Right lung (tissue), 2 donors: ENCODE measurements at regions not wholly inside any gene's neighbourhood (a gene's known extent, or its start where the extent isn't known, plus 50 kb on each side); places are given as distances from the start of the nearest gene placed in this dataset.
"Not testable (repeated sequence)": the region's sequence is repeated elsewhere in the genome, so short reads cannot be mapped to it uniquely, and the experiment has no call there.

Experiments
- DNase-seq, 2 donors: peaks; one replicate each; pipeline ENCODE4 v3.0.0-alpha.2; 2013

DNA sequence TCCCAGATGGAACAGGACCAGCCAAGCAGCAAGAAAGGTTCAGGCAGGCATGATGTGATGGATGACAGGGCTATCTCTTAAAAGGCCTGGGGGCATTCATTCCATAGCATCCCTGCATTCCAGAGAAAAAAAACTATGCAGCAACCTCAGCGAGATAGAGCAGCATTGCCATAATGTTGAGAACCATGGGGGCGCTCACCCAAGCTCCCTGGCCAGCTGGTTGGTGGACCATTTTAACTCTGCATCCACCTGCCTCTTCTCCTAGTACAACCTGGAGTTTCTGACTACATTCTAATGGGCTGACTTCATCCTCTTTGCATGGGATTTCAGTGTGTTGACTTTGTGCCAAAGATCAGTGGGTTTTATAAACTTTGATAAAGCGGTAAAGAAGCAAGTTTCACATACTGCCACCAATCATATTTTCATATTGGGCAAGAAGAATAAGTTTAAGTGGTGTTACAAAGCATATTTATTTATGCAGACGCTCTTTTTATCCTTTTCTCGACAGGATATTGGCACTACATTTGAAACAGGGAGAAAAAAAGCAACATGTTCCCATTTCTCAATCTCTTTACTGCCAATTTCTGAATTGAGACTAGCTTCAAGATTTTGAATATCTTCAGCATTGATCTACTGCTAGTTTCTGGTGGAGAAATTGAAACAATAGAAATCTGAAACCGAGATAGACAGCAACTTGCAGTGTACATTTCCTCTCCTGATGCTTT is 378.3 kb upstream of the WWC1 start:
- no peak for DNase-seq

GRCh38 chr5:167915237-167915636 is 376.2 kb upstream of the WWC1 start:
- DNase-seq = no peak

DNA sequence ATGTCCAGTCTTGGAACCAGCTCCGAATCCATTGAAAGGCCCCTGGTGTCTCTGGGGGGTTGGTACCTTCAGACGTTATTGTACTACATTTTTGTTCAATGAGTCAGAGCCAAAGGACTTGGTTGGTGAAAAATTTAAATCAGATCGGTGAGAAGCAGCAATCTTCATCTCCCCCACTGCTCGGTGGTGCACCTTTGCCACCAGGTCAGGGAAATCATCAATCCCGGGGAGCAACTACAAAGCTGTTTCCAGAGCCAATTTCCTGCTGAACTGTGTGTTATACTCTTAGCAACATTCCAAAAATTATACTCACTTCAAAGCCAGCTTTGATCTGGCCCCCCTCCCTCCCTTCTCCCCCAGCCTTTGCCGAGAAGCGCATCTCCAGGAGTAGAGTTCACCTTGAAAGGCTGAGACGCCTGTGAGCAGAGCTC is 375.2 kb upstream of the WWC1 start:
- no peak for DNase-seq

- DNase-seq = peak in 1 of 2 donors; percentile 6
Measured at GRCh38 chr5:167916706-167917105, 374.7 kb upstream of the WWC1 start.

DNA sequence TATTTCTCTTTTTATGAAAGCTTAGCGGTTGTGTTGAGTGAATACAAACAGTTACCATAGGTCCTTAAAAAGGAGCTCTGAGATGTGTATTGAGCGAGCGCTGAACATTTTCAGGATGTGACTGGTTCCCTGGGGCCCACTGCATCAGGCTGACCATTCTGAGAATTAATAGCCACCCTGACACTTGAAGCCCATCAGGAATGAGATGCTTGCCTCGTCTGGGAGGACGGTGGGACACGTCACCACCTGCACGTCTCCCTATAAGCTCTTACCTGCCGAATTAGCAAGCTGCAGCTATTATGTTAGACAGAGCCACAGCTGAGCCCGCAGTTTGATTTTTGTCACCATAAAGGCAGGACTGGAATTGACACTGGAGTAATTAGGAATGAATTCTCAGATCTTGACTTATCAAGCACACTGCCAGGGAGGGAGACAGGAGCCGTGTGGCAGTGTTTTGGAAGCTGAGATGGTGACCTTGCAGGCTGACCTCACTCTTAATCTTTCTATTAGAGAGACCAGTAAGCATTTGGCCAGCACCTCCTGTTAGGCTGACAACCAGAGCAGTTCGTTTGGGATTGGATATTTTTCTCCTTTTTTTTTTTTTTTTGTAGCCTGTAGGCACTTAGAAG is 373.1 kb upstream of the WWC1 start:
- DNase-seq = peak in 1 of 2 donors; percentile 9

DNA sequence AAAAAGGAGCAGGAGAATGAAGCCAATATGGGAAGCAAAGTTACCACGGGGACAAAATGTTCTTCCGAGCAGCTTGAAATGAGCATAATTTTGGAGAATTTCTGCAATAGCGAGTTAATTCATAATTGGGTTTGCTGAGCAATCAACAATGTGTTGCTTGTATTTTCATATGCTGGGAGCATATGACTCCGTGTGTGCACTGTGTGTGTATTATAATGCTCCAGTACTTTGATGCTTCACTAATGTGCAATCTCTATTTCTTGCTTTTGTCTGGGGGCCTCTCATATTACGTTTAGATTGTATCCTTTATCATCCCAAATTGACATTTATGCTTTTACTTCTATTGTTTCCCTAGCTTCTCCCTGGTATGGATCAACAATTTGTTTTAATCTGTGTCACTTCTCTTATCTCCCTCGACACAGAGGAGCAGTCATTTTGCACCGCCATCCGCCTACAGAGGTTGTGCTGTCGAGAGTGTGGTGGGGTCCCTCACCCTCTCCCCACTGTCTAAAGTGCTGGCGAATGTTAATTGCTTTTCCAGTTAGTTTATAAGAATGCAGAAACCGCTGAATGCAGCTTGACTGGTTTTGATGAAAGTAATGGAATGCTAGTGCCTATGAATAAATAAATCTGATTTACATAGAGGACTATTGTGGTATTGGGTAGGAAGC is 372.5 kb upstream of the WWC1 start:
- DNase-seq = peak in 1 of 2 donors; percentile 7

GRCh38 chr5:167920589-167920988 is 370.9 kb upstream of the WWC1 start:
- no peak for DNase-seq

DNA sequence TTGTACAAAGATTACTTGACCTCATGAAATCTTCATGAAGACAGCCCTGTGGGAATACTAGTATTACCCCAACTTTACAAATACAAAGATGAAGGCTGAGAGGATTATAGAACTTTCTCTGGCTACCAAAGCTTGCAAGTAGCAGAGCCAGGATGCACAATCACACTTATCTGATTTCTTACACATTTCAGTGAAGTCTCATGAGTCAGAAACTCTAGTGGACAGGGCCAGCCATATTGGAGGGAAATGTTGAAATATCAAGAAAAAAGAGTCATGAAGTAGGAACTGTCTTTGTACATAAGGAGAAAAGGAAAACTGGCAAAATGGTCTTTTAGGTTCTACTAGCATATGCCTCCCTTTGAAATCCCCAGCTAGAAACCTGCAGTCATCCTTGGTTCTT is 369.6 kb upstream of the WWC1 start:
- DNase-seq = no peak

DNA sequence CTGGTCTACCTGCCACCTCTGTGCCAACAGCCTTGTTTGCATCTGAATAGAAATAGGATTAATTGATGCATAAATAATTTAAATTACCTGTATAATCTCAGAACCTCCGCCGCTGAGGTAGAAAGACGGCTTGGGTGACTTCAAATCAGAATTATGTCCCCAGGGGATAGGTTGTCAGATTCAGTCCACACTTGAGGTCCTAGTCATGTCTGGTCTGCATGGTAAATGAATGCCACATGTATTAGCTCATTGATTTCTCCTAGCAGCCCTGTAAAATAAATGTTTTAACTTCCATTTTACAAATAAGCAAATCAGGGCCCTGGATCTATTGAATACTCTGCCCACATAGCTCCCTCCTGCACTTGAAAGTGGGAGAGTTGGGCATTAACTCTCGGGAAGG is 368.0 kb upstream of the WWC1 start:
- no peak for DNase-seq

GRCh38 chr5:167929841-167930240 is 361.6 kb upstream of the WWC1 start:
- no peak for DNase-seq

- DNase-seq = no peak
Measured at GRCh38 chr5:167934551-167934971, 356.9 kb upstream of the WWC1 start.

DNA sequence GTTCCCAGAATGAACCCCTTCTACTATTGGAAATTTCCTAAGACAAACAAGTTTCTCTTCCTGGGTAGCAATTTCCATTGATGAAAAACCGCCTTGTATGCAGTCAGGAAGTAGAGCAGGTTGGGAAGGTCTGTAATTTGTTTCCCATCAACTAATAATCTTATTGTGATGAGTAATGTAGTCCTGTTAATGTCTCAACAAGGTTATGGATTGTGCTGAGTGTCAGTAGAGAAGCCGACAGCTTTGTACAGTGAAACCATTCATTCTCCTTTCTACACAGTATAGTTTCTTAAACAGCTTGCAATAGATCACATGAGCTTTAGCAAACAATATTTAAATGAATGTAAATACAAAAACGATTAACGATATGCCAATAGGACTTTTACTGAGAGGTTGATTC is 355.4 kb upstream of the WWC1 start:
- no peak for DNase-seq

DNA sequence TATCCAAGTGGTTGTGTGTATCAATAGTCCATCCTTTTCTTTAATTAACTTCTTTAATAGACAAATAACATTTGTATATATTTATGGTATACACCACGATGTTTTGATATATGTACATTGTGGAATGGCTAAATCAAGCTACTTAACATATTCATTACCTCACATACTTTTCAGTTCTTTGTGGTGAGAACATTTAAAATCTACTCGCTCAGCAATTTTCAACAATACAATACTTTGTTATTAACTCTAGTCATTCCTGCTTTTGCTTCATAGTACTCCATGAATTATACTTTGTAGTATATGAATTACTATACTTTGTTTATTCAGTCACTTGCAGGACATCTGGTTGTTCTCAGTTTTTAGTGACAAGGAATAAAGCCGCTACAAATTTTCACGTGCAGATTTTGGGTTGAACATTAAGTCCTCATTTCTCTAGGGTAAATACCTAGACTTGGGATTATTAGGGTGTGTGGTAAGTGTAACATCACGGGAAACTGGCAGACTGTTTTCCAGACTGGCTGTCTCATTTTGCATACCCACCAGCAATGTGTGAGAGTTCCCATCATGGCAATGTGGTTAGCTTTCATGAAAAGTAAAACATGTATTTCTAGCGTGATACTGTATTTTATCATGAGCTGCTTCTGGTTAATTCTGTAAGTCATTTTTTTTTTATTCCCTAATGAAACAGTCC is 354.4 kb upstream of the WWC1 start:
- no peak for DNase-seq

DNA sequence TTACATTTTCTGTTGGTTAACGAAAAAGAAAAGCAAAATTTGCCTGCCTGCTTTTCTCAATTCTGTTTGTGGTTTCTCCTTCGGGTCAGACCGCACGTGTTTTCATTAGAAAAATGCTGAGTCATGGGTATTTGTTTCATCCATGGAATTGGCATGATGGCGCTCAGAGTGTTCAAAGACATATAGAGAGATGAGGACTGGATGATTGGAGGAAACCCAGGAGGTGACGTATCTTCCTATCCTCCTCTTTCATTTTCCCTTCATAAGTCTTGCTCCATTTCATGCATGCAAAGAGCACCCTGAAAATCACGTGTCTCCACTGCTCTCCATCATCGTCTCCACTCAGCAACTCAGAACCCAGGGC is 353.8 kb upstream of the WWC1 start:
- no peak for DNase-seq

DNA sequence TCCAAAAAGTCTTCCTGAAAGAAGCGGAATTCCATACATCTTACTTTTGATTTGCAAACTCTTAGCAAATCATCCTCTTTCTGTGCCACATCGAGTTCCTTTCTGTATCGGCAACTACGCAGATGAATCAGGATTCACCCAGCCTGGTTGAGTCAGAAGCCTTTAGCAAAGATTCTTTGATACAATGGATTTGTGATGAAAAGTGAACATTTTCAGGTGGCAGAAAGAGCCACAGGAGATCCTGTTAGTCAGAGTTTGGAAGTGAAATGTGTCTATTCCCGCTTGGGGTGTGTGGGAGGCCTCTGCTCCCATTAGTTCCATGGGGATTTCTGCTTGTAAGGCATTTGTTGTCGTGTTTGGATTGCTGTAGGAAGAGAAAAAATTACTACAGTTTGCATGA is 351.8 kb upstream of the WWC1 start:
- DNase-seq = no peak

- no peak for DNase-seq
Measured at GRCh38 chr5:167940911-167941310, 350.5 kb upstream of the WWC1 start.

GRCh38 chr5:167941556-167941955 is 349.9 kb upstream of the WWC1 start:
- DNase-seq = not testable (repeated sequence)

DNA sequence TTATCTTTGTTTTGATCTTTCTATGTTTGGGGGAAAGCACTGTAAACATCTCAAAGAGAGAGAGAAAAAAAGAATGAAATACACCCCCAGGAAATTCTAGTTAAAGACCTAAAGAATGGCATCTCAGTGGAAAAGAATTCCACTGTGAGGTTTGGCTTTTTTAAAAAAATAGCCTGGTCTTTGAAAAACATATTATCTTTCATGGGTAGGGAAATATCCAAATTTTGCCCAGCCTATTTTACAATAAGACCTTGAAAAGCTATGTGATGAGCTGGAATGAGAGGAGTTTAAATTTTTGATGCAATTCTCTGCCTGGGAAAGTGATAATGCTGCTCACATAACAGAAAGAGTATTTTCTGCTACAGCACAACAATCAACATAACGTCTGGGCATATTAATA is 348.1 kb upstream of the WWC1 start:
- DNase-seq = no peak

DNA sequence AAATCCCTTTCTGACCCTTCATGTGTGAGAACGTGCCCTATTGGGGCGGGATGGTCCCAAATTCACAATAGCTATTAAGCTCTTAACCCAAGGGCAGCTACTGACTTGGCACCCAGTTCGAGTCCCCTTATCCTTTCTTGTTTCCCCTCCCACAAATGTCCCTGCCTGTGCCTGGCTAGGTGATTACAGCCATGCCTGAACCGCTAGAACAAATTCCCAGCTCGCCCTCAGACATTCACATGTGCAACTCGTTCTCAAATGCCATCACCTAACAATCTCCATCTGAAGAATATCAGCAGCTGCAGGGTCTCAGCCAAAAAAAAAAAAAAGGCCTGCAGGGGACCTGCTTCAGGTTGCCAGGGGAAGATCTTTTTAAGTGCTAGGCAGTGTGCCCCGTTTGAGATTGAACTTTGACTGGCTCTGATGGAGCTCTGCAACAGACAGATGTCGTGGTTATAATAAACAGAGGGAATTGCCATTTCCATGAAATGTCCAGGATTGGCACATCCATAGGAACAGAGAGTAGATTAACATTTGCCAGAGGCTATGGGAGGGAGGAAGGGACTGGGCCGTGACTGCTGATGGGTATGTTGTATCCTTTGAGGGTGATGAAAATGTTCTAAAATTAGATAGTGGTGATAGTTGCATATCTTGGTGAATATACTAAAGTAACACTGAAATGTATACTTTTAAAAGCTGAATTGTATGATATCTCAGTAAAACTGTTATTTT is 347.2 kb upstream of the WWC1 start:
- no peak for DNase-seq

DNA sequence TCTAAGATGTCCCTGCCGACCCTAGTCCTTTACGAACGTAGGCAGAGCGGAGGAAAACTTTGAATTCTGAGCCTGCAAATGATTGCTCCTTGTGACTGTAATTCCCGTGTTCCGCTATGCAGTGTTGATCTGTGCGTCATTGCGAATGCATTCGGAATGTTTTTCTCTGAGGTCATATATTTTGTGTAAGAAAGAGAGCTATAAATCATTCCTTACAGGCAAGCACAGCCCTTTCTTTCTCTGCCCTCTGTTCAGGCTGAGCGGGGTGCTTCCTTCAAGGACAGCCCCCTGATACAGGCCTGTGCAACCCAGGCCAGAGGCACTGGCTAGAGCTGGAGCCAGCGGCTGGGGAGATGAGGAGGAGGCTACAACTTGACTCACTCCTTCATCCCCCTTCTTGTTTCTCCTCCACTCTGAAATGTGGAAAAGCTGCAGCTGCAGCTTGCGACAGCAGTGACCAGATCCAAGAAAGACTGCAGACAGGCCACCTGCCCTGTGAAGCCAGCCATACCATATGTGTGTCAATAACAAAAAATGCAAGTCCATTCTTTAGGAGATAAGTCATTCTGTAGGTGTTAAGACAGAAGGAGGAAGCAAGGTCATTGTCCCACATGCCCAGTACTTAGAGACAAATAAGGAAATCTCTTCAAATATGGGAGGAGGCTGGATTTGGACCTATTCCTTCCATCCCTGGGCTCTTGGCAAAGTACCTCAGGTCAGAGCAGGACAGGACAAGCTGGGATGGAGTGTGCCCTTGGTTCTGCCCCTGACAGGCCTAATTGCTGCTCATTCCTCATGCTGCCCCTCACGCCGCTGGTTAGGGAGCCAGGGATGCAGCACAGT is 345.7 kb upstream of the WWC1 start:
- no peak for DNase-seq

DNA sequence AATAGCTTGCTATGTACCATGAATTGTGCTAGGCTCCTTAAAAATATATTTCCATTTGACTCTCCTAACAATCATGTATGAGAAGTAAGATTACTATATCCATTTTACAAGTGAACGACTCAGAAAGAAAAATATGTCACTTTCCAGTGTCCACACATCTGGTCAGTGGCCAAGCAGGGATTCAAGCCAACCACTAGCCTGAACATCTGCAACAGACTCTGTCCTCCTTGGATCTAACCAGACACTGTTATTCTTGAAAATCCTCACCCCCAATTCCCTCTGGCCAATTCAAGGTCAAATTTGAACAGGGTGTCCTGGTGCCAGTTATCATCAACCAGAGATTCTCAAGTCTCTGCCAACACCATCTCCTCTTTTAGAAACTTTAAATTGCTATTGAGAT is 344.1 kb upstream of the WWC1 start:
- no peak for DNase-seq
